ENCODE measurements at regions not wholly inside any gene's neighbourhood (a gene's known extent, or its start where the extent isn't known, plus 50 kb on each side); places are given as distances from the start of the nearest gene placed in this dataset.

DNA sequence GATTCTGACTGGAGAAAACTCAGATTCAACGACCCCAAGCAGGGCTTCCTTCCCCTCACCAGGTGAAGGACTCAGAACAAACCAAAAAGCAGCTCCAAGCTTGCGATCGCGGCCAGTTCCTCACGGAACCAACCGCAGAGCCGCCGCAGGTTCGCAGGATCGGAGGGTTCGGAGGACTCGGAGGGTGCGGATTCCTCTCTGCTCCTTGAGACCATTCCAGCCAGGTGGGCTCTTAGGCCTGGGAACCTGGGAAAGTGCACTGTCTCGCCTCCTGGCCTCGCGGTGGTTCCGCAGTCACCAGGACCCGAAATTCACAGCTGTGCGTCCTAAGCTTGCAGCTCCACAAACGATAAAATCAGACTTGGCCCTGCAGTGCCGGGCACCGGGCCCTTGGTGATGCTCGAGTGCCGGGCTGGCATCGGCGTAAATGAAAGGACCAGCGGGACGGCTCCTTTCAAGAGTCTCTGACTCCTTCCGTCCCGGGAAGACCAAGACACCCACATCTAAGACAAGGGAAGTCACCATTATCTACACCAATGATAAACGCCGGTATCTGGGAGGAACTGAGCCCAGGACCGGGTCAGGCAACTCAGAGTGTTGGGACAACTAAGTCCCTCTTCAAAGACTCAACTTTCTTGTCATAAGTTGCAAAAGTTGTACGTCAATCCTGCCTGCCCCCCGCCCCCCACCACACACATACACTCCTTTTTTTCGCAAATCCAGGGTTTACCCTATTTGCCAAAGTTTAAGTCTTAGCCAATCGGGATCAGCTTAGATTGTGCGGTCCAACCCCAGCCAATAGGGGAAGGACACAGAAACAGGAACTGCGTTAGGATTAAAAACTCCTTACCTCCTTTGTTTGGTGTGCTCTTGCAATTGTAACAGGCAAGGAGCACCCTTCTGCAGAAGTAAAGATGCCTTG, 69.8 kb upstream of the PRSS16 start:
- Histone ChIP-seq H3K9me3 (ENCODE audit: insufficient read depth, low read depth, low read length) (no peaks in the 10 kb centered on the region), H3K79me2 (ENCODE audit: insufficient read depth, low read length) (no peaks in the 10 kb centered on the region), H2AFZ (ENCODE audit: low read depth, low read length) (peak overlapping the region; percentile 100), H3K4me1 (ENCODE audit: insufficient read depth, low read length) (no peaks in the 10 kb centered on the region), H3K4me2 (ENCODE audit: low read length) (peak overlapping the region; percentile 99), H4K20me1 (ENCODE audit: insufficient read depth, low read length) (no peaks in the 10 kb centered on the region), H3K27ac (ENCODE audit: low read depth, low read length) (peak overlapping the region; percentile 81), H3K4me3 (ENCODE audit: insufficient read depth, low read depth, low read length) (peak overlapping the region; percentile 98), H3K36me3 (ENCODE audit: insufficient read depth, low read length) (no peaks in the 10 kb centered on the region), H3K27me3 (ENCODE audit: insufficient read depth, low read length) (peaks cover 3% of the 10 kb centered on the region), H3K9ac (ENCODE audit: low read length) (peak overlapping the region; percentile 94)
- DNase-seq (ENCODE audit: low read depth) = peak; percentile 93
- Mint-ChIP-seq H3K4me1 (ENCODE audit: low read depth, unreplicated experiment) (no peaks in the 10 kb centered on the region), H3K9me3 (ENCODE audit: unreplicated experiment) (peaks cover 5% of the 10 kb centered on the region), H3K27ac (ENCODE audit: unreplicated experiment) (peak overlapping the region; percentile 93), H3K36me3 (ENCODE audit: low read depth, unreplicated experiment) (peaks cover 2% of the 10 kb centered on the region), H3K4me3 (ENCODE audit: unreplicated experiment) (peak overlapping the region; percentile 95), H3K27me3 (ENCODE audit: low read depth, unreplicated experiment) (peaks cover 8% of the 10 kb centered on the region)
- FAIRE-seq = peak; percentile 94
- TF ChIP-seq, protein P1, sequence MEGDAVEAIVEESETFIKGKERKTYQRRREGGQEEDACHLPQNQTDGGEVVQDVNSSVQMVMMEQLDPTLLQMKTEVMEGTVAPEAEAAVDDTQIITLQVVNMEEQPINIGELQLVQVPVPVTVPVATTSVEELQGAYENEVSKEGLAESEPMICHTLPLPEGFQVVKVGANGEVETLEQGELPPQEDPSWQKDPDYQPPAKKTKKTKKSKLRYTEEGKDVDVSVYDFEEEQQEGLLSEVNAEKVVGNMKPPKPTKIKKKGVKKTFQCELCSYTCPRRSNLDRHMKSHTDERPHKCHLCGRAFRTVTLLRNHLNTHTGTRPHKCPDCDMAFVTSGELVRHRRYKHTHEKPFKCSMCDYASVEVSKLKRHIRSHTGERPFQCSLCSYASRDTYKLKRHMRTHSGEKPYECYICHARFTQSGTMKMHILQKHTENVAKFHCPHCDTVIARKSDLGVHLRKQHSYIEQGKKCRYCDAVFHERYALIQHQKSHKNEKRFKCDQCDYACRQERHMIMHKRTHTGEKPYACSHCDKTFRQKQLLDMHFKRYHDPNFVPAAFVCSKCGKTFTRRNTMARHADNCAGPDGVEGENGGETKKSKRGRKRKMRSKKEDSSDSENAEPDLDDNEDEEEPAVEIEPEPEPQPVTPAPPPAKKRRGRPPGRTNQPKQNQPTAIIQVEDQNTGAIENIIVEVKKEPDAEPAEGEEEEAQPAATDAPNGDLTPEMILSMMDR (IDR thresholded peaks at IDR 0.05; ENCODE audit: insufficient read depth, low read depth, low read length) = peak; percentile 40
- TF ChIP-seq EZH2 (IDR thresholded peaks at IDR 0.05; ENCODE audit: insufficient read depth, low read length) = no peak

DNA sequence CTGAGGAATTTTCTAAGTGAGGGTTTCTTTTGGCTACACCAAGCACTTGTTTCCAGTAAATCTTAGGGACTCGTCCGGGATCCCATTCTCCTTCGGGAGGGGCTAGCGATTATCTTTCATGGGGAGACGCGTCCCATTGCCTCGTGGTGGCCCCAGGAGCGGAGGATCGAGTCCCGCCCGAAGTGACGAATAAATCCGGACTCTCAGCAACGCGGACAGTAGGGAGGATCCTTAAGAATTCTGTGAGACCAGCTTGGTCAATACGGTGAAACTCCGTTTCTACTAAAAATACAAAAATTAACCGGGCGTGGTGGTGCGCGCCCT, 69.1 kb upstream of the PRSS16 start:
- Histone ChIP-seq H3K4me1 (ENCODE audit: insufficient read depth, low read length) (no peaks in the 10 kb centered on the region), H2AFZ (ENCODE audit: low read depth, low read length) (peak overlapping the region; percentile 100), H3K27me3 (ENCODE audit: insufficient read depth, low read length) (peaks cover 3% of the 10 kb centered on the region), H3K9me3 (ENCODE audit: insufficient read depth, low read depth, low read length) (no peaks in the 10 kb centered on the region), H3K27ac (ENCODE audit: low read depth, low read length) (peak overlapping the region; percentile 81), H3K9ac (ENCODE audit: low read length) (peak overlapping the region; percentile 94), H4K20me1 (ENCODE audit: insufficient read depth, low read length) (no peaks in the 10 kb centered on the region), H3K4me3 (ENCODE audit: insufficient read depth, low read depth, low read length) (peak overlapping the region; percentile 98), H3K79me2 (ENCODE audit: insufficient read depth, low read length) (no peaks in the 10 kb centered on the region), H3K4me2 (ENCODE audit: low read length) (peak overlapping the region; percentile 99), H3K36me3 (ENCODE audit: insufficient read depth, low read length) (no peaks in the 10 kb centered on the region)
- Mint-ChIP-seq H3K4me3 (ENCODE audit: unreplicated experiment) (peak overlapping the region; percentile 95), H3K27ac (ENCODE audit: unreplicated experiment) (peak overlapping the region; percentile 93), H3K36me3 (ENCODE audit: low read depth, unreplicated experiment) (peaks cover 2% of the 10 kb centered on the region), H3K4me1 (ENCODE audit: low read depth, unreplicated experiment) (no peaks in the 10 kb centered on the region), H3K9me3 (ENCODE audit: unreplicated experiment) (peaks cover 5% of the 10 kb centered on the region), H3K27me3 (ENCODE audit: low read depth, unreplicated experiment) (peaks cover 8% of the 10 kb centered on the region)
- TF ChIP-seq, protein P1 (IDR thresholded peaks at IDR 0.05; ENCODE audit: insufficient read depth, low read depth, low read length) = no peak
- TF ChIP-seq EZH2 (IDR thresholded peaks at IDR 0.05; ENCODE audit: insufficient read depth, low read length) = no peak
- DNase-seq (ENCODE audit: low read depth) = no peak
- FAIRE-seq = no peak

GRCh38 chr6:27178860-27179259, 68.6 kb upstream of the PRSS16 start:
- Histone ChIP-seq H3K9me3 (ENCODE audit: insufficient read depth, low read depth, low read length) (no peaks in the 10 kb centered on the region), H3K4me1 (ENCODE audit: insufficient read depth, low read length) (no peaks in the 10 kb centered on the region), H2AFZ (ENCODE audit: low read depth, low read length) (peak overlapping the region; percentile 37), H3K27me3 (ENCODE audit: insufficient read depth, low read length) (peaks cover 3% of the 10 kb centered on the region), H3K9ac (ENCODE audit: low read length) (no peak overlapping the region), H3K4me2 (ENCODE audit: low read length) (peak overlapping the region; percentile 99), H3K36me3 (ENCODE audit: insufficient read depth, low read length) (no peaks in the 10 kb centered on the region), H3K27ac (ENCODE audit: low read depth, low read length) (no peak overlapping the region), H3K4me3 (ENCODE audit: insufficient read depth, low read depth, low read length) (peak overlapping the region; percentile 98), H3K79me2 (ENCODE audit: insufficient read depth, low read length) (no peaks in the 10 kb centered on the region), H4K20me1 (ENCODE audit: insufficient read depth, low read length) (no peaks in the 10 kb centered on the region)
- peaks cover 8% of the 10 kb centered on the region for H3K27me3 Mint-ChIP-seq (ENCODE audit: low read depth, unreplicated experiment)
- peak overlapping the region; percentile 95 for H3K4me3 Mint-ChIP-seq (ENCODE audit: unreplicated experiment)
- H3K9me3 Mint-ChIP-seq (ENCODE audit: unreplicated experiment) = peaks cover 5% of the 10 kb centered on the region
- H3K4me1 Mint-ChIP-seq (ENCODE audit: low read depth, unreplicated experiment) = no peaks in the 10 kb centered on the region
- no peak for DNase-seq (ENCODE audit: low read depth)
- H3K27ac Mint-ChIP-seq (ENCODE audit: unreplicated experiment) = peak overlapping the region; percentile 26
- peaks cover 2% of the 10 kb centered on the region for H3K36me3 Mint-ChIP-seq (ENCODE audit: low read depth, unreplicated experiment)
- TF ChIP-seq, protein P1 (IDR thresholded peaks at IDR 0.05; ENCODE audit: insufficient read depth, low read depth, low read length) = no peak
- TF ChIP-seq EZH2 (IDR thresholded peaks at IDR 0.05; ENCODE audit: insufficient read depth, low read length) = no peak
- FAIRE-seq = no peak

Data from astrocyte (in vitro differentiated cells and primary cell).